22Rv1 (cell line): ENCODE measurements at regions not wholly inside any gene's neighbourhood (a gene's known extent, or its start where the extent isn't known, plus 50 kb on each side); places are given as distances from the start of the nearest gene placed in this dataset.

Experiments used
- CTCF ChIP-seq: fragments of 450-650 bp; IDR thresholded peaks from 2 replicates; pipeline ENCODE4 v1.5.1; 2017; ENCODE audit warnings: mild to moderate bottlenecking
- ZFX ChIP-seq: fragments of 450-650 bp; IDR thresholded peaks from 2 replicates; pipeline ENCODE4 v1.6.1; 2017; ENCODE audit warnings: antibody characterized with exemption, borderline replicate concordance

- no peak for TF ChIP-seq CTCF
- TF ChIP-seq ZFX, result no peak
Measured at GRCh38 chr6:4485735-4486134, 290.5 kb upstream of the CDYL start.
